CD14-positive monocyte (primary cell): ENCODE measurements at regions not wholly inside any gene's neighbourhood (a gene's known extent, or its start where the extent isn't known, plus 50 kb on each side); places are given as distances from the start of the nearest gene placed in this dataset.

Experiments used
- DNase-seq, 3 donors: peaks; one replicate each; pipeline ENCODE4 v3.0.0-alpha.2; 2011 to 2022
- H2AFZ ChIP-seq: 2 replicates; pipeline ENCODE4 v1.6.0; 2012; ENCODE audit warnings: mild to moderate bottlenecking, low read depth, low read length, inconsistent platforms; ENCODE audit not compliant: insufficient read depth, poor library complexity, severe bottlenecking
- H3K27ac ChIP-seq, 2 donors: 1 replicate in 1 of 2; 2 replicates in 1 of 2; pipeline ENCODE4 v1.5.1; 2012 to 2013; ENCODE audit warnings: low read length in 2 of 2, control low read depth in 1 of 2, inconsistent platforms in 1 of 2, low read depth in 1 of 2, mild to moderate bottlenecking in 1 of 2
- H3K27me3 ChIP-seq, 2 donors: one replicate each; pipeline versions ENCODE4 v1.6.0 to v1.6.1; 2011 to 2013; ENCODE audit warnings: low read length in 2 of 2; ENCODE audit not compliant: control insufficient read depth in 2 of 2, insufficient read depth in 2 of 2
- H3K36me3 ChIP-seq, 2 donors: replicated peaks in 1 of 2; 1 replicate in 1 of 2; 2 replicates in 1 of 2; pipeline versions ENCODE4 v1.5.1 to v1.6.1; 2012 to 2013; ENCODE audit warnings: low read length in 2 of 2, control low read depth in 1 of 2, inconsistent platforms in 1 of 2, mild to moderate bottlenecking in 1 of 2; ENCODE audit not compliant: insufficient read depth in 2 of 2, control insufficient read depth in 1 of 2
- H3K4me1 ChIP-seq, 2 donors: 1 replicate in 1 of 2; 2 replicates in 1 of 2; pipeline versions ENCODE4 v1.5.1 to v1.6.1; 2012 to 2013; ENCODE audit warnings: low read length in 2 of 2, control low read depth in 1 of 2, inconsistent platforms in 1 of 2, mild to moderate bottlenecking in 1 of 2, moderate library complexity in 1 of 2; ENCODE audit not compliant: insufficient read depth in 2 of 2, control insufficient read depth in 1 of 2
- H3K4me2 ChIP-seq: replicated peaks from 2 replicates; pipeline ENCODE3; 2012; ENCODE audit warnings: low read length, moderate library complexity, mild to moderate bottlenecking; ENCODE audit not compliant: poor library complexity, severe bottlenecking; ENCODE audit errors: extremely low read depth
- H3K4me3 ChIP-seq, 3 experiments: fragments of 200-600 bp in 1 of 3; sonication (generic) in 1 of 3; replicated peaks in 1 of 3; 1 replicate in 2 of 3; 2 replicates in 1 of 3; pipeline ENCODE4 v1.5.1; 2011 to 2013; ENCODE audit warnings: low read length in 3 of 3, mild to moderate bottlenecking in 3 of 3, control low read depth in 2 of 3, low read depth in 2 of 3, inconsistent platforms in 1 of 3, moderate library complexity in 1 of 3
- H3K79me2 ChIP-seq: 2 replicates; pipeline ENCODE4 v1.6.0; 2012; ENCODE audit warnings: mild to moderate bottlenecking, control low read depth, inconsistent platforms, low read length, moderate library complexity; ENCODE audit not compliant: insufficient read depth
- H3K9ac ChIP-seq: 2 replicates; pipeline ENCODE4 v1.6.0; 2017; ENCODE audit warnings: low read length, mild to moderate bottlenecking; ENCODE audit not compliant: insufficient read depth, poor library complexity, severe bottlenecking
- H3K9me3 ChIP-seq, 2 donors: replicated peaks in 1 of 2; 1 replicate in 1 of 2; 2 replicates in 1 of 2; pipeline versions ENCODE4 v1.5.1 to v1.6.1; 2012 to 2013; ENCODE audit warnings: low read length in 2 of 2, control low read depth in 1 of 2; ENCODE audit not compliant: control insufficient read depth in 1 of 2, insufficient read depth in 1 of 2
- H4K20me1 ChIP-seq: 2 replicates; pipeline ENCODE4 v1.6.0; 2012; ENCODE audit warnings: mild to moderate bottlenecking, low read length, control low read depth, moderate library complexity; ENCODE audit not compliant: insufficient read depth
- H3K27ac Mint-ChIP-seq, 7 donors: one replicate each; pipeline ENCODE4 v1.8.0; 2020; ENCODE audit warnings: mild to moderate bottlenecking in 7 of 7, mixed read lengths in 7 of 7, moderate library complexity in 6 of 7, inconsistent platforms in 2 of 7
- H3K27me3 Mint-ChIP-seq, 3 donors: one replicate each; pipeline ENCODE4 v1.8.0; 2021 to 2022; ENCODE audit warnings: low read depth in 3 of 3, mild to moderate bottlenecking in 3 of 3, mixed read lengths in 3 of 3, moderate library complexity in 3 of 3, inconsistent platforms in 1 of 3
- H3K36me3 Mint-ChIP-seq, 2 donors: one replicate each; pipeline ENCODE4 v1.8.0; 2020; ENCODE audit warnings: mixed read lengths in 2 of 2, inconsistent platforms in 1 of 2, mild to moderate bottlenecking in 1 of 2
- H3K4me1 Mint-ChIP-seq: one replicate; pipeline ENCODE4 v1.8.0; 2020; ENCODE audit warnings: mild to moderate bottlenecking, mixed read lengths
- H3K4me3 Mint-ChIP-seq, 2 donors: one replicate each; pipeline ENCODE4 v1.8.0; 2020; ENCODE audit warnings: mild to moderate bottlenecking in 2 of 2, mixed read lengths in 2 of 2, moderate library complexity in 1 of 2
- H3K9me3 Mint-ChIP-seq, 7 donors: one replicate each; pipeline ENCODE4 v1.8.0; 2020 to 2022; ENCODE audit warnings: mixed read lengths in 7 of 7, mild to moderate bottlenecking in 6 of 7, moderate library complexity in 6 of 7, inconsistent platforms in 2 of 7
- WGBS: methylation state at CpG from one replicate; pipeline ENCODE4 v1.1.5; 2013; ENCODE audit warnings: missing lambda C conversion rate; ENCODE audit not compliant: insufficient coverage; 5-methylcytosine and 5-hydroxymethylcytosine counted together
- intact Hi-C, 2 donors: fragments of 100-400 bp; cut with micrococcal nuclease; formaldehyde crosslinking; loops; one replicate each; pipeline versions ENCODE4 v1.15.0 to v1.15.1; 2023
- TF ChIP-seq, protein P1 (sequence below): fragments of 200-600 bp; IDR thresholded peaks from one replicate; pipeline ENCODE4 v1.8.0; 2022; ENCODE audit warnings: antibody characterized with exemption, mild to moderate bottlenecking

DNA sequence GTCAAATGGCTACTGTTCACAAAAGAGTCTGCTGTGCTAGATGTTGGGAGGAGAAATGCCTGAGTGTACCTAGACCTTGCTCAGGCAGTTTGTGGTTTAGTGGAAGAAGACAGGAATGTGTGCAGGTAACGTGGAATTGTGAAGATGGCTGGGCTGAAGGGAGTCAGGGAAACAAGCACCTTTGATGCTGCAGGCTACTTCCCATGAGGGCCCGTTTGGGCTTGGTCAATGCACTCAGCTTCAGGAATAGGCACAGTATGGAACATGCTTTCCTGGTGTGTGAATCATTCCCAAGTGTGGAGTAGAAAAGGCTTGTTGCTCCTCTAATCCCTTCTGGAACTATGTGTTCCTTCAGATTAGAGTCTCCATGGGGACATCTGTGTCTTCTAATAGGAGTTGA, 318.3 kb upstream of the MTNR1B start:
- intact Hi-C loops: no loop called here

DNA sequence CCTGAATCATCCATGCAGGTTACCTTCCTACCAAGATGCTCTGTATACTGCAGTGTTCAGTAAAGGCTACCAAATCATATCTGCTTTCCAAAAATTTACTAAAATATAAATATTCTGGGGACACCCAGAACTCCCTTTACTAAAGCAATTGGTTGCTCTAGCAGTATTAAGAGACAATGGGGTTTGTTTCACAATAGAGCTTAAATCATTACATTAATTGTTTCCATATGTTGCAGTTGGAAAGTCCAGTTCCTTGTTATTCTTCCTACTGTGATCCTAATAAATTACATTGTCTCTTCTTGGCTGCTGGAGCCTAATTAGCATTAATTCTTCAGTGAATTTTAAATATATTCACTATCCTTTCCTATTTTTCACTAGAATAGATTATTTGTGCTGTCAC, 316.0 kb upstream of the MTNR1B start:
- Mint-ChIP-seq H3K9me3 (peaks cover 0 to 13% (median 2%) of the 10 kb centered on the region in 7 donors), H3K27me3 (no peaks in the 10 kb centered on the region), H3K27ac (no peak overlapping the region), H3K4me1 (no peaks in the 10 kb centered on the region), H3K4me3 (no peak overlapping the region), H3K36me3 (no peaks in the 10 kb centered on the region)
- no peak overlapping the region for H3K9ac ChIP-seq
- TF ChIP-seq, protein P1, sequence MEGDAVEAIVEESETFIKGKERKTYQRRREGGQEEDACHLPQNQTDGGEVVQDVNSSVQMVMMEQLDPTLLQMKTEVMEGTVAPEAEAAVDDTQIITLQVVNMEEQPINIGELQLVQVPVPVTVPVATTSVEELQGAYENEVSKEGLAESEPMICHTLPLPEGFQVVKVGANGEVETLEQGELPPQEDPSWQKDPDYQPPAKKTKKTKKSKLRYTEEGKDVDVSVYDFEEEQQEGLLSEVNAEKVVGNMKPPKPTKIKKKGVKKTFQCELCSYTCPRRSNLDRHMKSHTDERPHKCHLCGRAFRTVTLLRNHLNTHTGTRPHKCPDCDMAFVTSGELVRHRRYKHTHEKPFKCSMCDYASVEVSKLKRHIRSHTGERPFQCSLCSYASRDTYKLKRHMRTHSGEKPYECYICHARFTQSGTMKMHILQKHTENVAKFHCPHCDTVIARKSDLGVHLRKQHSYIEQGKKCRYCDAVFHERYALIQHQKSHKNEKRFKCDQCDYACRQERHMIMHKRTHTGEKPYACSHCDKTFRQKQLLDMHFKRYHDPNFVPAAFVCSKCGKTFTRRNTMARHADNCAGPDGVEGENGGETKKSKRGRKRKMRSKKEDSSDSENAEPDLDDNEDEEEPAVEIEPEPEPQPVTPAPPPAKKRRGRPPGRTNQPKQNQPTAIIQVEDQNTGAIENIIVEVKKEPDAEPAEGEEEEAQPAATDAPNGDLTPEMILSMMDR: no peak
- H3K4me2 ChIP-seq: no peak overlapping the region
- H3K9me3 ChIP-seq: no peaks in the 10 kb centered on the region
- H3K79me2 ChIP-seq: no peaks in the 10 kb centered on the region
- no peak overlapping the region for H3K27ac ChIP-seq
- no peaks in the 10 kb centered on the region for H3K27me3 ChIP-seq
- no peaks in the 10 kb centered on the region for H3K36me3 ChIP-seq
- no peaks in the 10 kb centered on the region for H4K20me1 ChIP-seq
- H3K4me1 ChIP-seq: no peaks in the 10 kb centered on the region
- intact Hi-C loops: no loop called here
- DNase-seq: no peak
- no peak overlapping the region for H3K4me3 ChIP-seq
- no peak overlapping the region for H2AFZ ChIP-seq

More for the DNA sequence above, 318.3 kb upstream of the MTNR1B start:
- Histone ChIP-seq H3K4me1 (no peaks in the 10 kb centered on the region), H3K79me2 (no peaks in the 10 kb centered on the region), H3K27me3 (no peaks in the 10 kb centered on the region), H3K4me2 (no peak overlapping the region), H3K9me3 (no peaks in the 10 kb centered on the region), H3K36me3 (no peaks in the 10 kb centered on the region), H3K27ac (no peak overlapping the region), H2AFZ (no peak overlapping the region), H3K9ac (no peak overlapping the region), H4K20me1 (no peaks in the 10 kb centered on the region), H3K4me3 (no peak overlapping the region)
- H3K27ac Mint-ChIP-seq: no peak overlapping the region
- no peak overlapping the region for H3K4me3 Mint-ChIP-seq
- H3K27me3 Mint-ChIP-seq: no peaks in the 10 kb centered on the region
- H3K9me3 Mint-ChIP-seq: peaks cover 0 to 17% (median 2%) of the 10 kb centered on the region in 7 donors
- 88% methylated on average over 2 of the region's 2 CpGs for WGBS
- TF ChIP-seq, protein P1: no peak
- no peaks in the 10 kb centered on the region for H3K36me3 Mint-ChIP-seq
- no peak for DNase-seq
- H3K4me1 Mint-ChIP-seq: no peaks in the 10 kb centered on the region
